WTC11 (cell line): ENCODE measurements at regions not wholly inside any gene's neighbourhood (a gene's known extent, or its start where the extent isn't known, plus 50 kb on each side); places are given as distances from the start of the nearest gene placed in this dataset.

ENCODE experiments used
- CBFB ChIP-seq: sonication (generic); formaldehyde crosslinking; IDR thresholded peaks from 2 replicates; pipeline ENCODE4 v1.8.1; 2022; ENCODE audit warnings: mild to moderate bottlenecking, low read depth, missing genetic modification reagents
- ESRRA ChIP-seq: sonication (generic); formaldehyde crosslinking; IDR thresholded peaks from 2 replicates; pipeline ENCODE4 v1.8.1; 2022; ENCODE audit warnings: mild to moderate bottlenecking, missing genetic modification reagents, borderline replicate concordance
- NR1H2 ChIP-seq: sonication (generic); formaldehyde crosslinking; IDR thresholded peaks from 2 replicates; pipeline ENCODE4 v1.9.0; 2021; ENCODE audit warnings: mild to moderate bottlenecking, moderate library complexity, missing genetic modification reagents
- PREB ChIP-seq: sonication (generic); formaldehyde crosslinking; IDR thresholded peaks from 2 replicates; pipeline ENCODE4 v1.8.1; 2022; ENCODE audit warnings: mild to moderate bottlenecking, missing genetic modification reagents, moderate library complexity, borderline replicate concordance
- ZNF317 ChIP-seq: sonication (generic); formaldehyde crosslinking; IDR thresholded peaks from 2 replicates; pipeline ENCODE4 v1.8.1; 2023; ENCODE audit warnings: low read depth, mild to moderate bottlenecking, moderate library complexity, missing genetic modification reagents, borderline replicate concordance
- ZNF423 ChIP-seq: fragments of 250-450 bp; sonication (Bioruptor Pico); IDR thresholded peaks from 2 replicates; pipeline ENCODE4 v2.1.2; 2022; ENCODE audit warnings: mild to moderate bottlenecking, moderate library complexity
- TF ChIP-seq, protein P1 (sequence below): fragments of 200-600 bp; IDR thresholded peaks from 2 replicates; pipeline ENCODE4 v1.8.0; 2022; ENCODE audit warnings: antibody characterized with exemption

GRCh38 chr3:144624656-144625055 lies 653.0 kb downstream of the DIPK2A start:
- TF ChIP-seq ZNF317 (CRISPR knock-in tag), result no peak
- TF ChIP-seq NR1H2 (CRISPR knock-in tag), result no peak
- TF ChIP-seq, protein P1, sequence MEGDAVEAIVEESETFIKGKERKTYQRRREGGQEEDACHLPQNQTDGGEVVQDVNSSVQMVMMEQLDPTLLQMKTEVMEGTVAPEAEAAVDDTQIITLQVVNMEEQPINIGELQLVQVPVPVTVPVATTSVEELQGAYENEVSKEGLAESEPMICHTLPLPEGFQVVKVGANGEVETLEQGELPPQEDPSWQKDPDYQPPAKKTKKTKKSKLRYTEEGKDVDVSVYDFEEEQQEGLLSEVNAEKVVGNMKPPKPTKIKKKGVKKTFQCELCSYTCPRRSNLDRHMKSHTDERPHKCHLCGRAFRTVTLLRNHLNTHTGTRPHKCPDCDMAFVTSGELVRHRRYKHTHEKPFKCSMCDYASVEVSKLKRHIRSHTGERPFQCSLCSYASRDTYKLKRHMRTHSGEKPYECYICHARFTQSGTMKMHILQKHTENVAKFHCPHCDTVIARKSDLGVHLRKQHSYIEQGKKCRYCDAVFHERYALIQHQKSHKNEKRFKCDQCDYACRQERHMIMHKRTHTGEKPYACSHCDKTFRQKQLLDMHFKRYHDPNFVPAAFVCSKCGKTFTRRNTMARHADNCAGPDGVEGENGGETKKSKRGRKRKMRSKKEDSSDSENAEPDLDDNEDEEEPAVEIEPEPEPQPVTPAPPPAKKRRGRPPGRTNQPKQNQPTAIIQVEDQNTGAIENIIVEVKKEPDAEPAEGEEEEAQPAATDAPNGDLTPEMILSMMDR, result no peak
- TF ChIP-seq ESRRA (CRISPR knock-in tag), result no peak
- no peak for TF ChIP-seq PREB
- TF ChIP-seq ZNF423 (CRISPR knock-in tag), result no peak
- TF ChIP-seq CBFB, result no peak
